ENCODE measurements at regions not wholly inside any gene's neighbourhood (a gene's known extent, or its start where the extent isn't known, plus 50 kb on each side); places are given as distances from the start of the nearest gene placed in this dataset.

- DNase-seq (ENCODE audit: extremely low read depth, low read depth): no peak
These were observed 711.1 kb upstream of the EPHA7 start for GRCh38 chr6:94130478-94130877.

- no peak for DNase-seq (ENCODE audit: extremely low read depth, low read depth)
These were observed 710.6 kb upstream of the EPHA7 start for GRCh38 chr6:94129926-94130325.

- no peak for DNase-seq (ENCODE audit: extremely low read depth, low read depth)
These were observed 708.4 kb upstream of the EPHA7 start for GRCh38 chr6:94127716-94128115.

- no peak for DNase-seq (ENCODE audit: extremely low read depth, low read depth)
These were observed 705.0 kb upstream of the EPHA7 start for GRCh38 chr6:94124333-94124732.

DNA sequence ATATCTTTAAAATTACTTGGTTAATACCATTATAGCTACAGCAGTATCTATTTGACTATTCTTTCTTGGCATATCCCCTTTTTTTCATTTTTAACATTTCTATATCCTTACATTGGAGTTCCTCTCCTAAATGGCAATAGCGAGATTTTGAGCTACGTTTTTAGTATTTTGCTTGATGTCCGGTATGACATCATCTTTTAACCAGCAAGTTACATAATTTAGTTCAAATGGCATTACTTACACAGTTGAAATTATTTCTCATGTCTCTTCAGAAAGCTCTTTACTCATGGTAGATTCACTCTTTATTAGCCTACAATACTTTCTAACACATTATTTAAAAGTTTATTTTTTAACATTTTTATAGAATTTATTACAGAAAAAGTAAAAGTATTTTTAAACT lies 701.7 kb upstream of the EPHA7 start:
- DNase-seq (ENCODE audit: extremely low read depth, low read depth): no peak

GRCh38 chr6:94099072-94099471 lies 679.7 kb upstream of the EPHA7 start:
- DNase-seq (ENCODE audit: extremely low read depth, low read depth): no peak

GRCh38 chr6:94095961-94096360 lies 676.6 kb upstream of the EPHA7 start:
- no peak for DNase-seq (ENCODE audit: extremely low read depth, low read depth)

GRCh38 chr6:94089941-94090340 lies 670.6 kb upstream of the EPHA7 start:
- no peak for DNase-seq (ENCODE audit: extremely low read depth, low read depth)

- no peak for DNase-seq (ENCODE audit: extremely low read depth, low read depth)
These were observed 669.5 kb upstream of the EPHA7 start for GRCh38 chr6:94088870-94089269.

- DNase-seq (ENCODE audit: extremely low read depth, low read depth): no peak
These were observed 655.4 kb upstream of the EPHA7 start for GRCh38 chr6:94074764-94075163.

GRCh38 chr6:94071835-94072234 lies 652.5 kb upstream of the EPHA7 start:
- DNase-seq (ENCODE audit: extremely low read depth, low read depth): no peak

- no peak for DNase-seq (ENCODE audit: extremely low read depth, low read depth)
These were observed 646.5 kb upstream of the EPHA7 start for GRCh38 chr6:94065707-94066337.

DNA sequence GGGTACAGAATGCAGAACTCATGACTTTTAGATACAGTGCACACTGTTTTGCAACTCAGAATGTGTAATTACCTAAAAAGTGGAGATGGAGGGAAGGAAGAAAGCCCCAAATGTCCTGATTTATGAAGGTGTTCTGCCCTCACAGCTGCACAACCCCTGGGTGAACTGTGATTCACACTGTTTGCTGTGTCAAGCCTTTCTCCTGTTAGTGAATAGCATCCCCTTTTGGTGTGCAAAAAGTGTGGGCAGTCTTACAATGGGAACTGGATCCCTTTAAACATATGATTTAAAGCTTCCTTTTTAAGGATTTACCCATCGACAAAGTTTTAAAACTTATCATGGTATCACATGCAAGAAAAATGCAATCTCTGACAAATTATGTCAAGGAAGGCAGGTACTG lies 633.4 kb upstream of the EPHA7 start:
- no peak for DNase-seq (ENCODE audit: extremely low read depth, low read depth)

DNA sequence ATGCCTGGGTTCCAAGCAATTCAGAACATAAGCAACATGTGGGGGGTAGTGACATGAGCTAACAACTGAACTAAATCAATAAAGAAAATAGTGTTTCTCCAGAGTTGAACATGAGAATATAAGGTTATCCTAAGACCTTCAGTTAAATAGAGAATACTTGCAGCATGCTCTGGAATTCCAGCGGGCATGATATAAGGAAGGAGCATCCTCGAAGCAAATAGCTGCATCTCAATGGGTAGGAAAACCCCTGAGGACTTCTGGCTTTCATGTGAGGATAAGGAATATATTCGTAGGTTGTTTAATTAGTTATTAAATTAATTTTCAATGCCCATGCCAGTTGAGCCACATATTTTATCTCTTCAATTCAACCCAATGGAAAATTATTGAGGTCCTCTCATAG lies 631.2 kb upstream of the EPHA7 start:
- no peak for DNase-seq (ENCODE audit: extremely low read depth, low read depth)

GRCh38 chr6:94049001-94049400 lies 629.6 kb upstream of the EPHA7 start:
- DNase-seq (ENCODE audit: extremely low read depth, low read depth): no peak

GRCh38 chr6:94045099-94045829 lies 625.9 kb upstream of the EPHA7 start:
- no peak for DNase-seq (ENCODE audit: extremely low read depth, low read depth)

DNA sequence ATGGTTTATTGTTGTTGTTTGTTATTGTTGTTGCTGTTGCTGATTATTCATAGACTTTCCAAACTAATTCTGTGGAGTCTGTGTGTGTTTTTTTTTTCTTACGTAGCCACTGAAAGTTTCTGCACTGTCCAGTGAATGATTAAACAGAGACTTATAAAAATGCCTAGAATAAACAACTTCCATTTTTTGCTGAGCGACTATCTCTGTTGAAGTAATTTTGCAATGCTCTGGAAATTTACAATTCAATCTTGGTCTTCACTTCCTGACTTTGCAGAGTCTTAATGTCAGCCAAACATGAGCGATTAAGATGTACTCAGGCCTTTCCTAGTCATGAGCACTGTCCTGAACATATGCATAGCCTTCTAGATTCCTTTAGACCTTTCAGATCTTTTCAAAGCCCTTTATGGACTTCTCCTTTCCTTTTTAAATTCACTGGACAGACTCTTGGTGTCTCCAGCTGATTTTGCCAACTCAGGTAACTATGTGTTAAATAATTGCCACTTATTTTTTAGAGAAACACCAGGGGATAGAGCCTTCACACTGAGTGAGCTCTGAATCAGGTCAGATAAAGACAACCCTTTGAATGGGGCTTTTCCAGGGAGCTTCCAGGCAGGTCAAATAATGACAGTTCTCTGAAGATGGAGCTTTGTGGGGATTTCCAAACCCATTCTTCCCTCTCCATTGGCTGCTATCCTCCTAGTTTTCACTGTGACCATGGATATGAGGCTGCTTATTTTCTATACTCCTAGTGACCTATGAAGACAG lies 622.8 kb upstream of the EPHA7 start:
- DNase-seq (ENCODE audit: extremely low read depth, low read depth): no peak

DNA sequence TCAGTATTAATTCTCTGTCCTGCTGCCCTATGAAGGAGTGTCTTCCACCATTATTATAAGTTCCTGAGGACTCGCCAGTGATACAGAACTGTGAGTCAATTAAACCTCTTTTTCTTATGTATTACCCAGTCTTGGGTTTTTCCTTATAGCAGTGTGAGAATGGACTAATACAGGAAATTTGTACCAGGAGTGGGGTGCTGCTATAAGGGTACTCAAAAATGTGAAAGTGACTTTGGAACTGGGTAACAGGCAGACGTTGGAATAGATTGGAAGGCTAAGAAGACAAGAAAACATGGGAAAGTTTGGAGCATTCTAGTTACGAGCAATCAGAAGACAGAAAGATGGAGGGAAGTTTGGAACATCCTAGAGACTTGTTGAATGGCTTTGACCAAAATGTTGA lies 616.7 kb upstream of the EPHA7 start:
- no peak for DNase-seq (ENCODE audit: extremely low read depth, low read depth)

DNA sequence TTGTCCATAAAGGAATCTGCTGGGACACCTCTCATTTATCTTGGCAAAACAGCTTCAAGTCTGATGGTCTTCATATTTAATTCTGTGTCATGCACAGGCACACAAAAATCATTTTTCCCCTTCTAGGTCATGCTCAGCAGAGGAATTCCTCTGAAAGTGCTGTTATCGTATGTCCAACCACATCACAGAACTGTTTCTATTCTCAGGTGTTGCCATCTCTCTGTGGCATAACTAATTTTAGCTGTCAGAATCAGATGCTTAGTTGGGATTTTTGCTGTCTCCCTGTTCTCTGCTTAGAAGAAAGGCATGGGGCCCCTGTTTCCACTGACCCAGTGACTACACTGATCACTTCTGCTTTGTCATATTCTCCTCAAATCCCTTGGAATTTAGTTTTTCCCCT lies 608.0 kb upstream of the EPHA7 start:
- DNase-seq (ENCODE audit: extremely low read depth, low read depth): no peak

DNA sequence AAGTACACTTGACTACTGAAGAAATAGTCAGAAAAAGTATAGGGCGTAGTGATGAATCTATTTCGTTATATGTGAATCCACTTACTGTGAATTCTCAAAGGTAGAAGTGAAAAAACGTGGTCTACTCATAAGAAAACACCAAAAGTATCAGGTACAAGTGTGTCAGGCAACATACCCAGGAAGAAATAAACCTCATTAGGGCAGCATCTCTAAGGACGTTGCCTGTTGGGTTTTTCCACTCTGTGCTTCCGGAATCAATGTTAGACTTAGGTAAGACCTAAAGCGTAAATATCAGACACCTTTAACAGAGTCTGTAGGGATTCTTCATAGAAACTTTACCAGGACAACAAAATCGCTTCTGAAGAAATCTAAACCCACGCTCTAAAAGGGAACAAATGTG lies 607.2 kb upstream of the EPHA7 start:
- DNase-seq (ENCODE audit: extremely low read depth, low read depth): no peak

DNA sequence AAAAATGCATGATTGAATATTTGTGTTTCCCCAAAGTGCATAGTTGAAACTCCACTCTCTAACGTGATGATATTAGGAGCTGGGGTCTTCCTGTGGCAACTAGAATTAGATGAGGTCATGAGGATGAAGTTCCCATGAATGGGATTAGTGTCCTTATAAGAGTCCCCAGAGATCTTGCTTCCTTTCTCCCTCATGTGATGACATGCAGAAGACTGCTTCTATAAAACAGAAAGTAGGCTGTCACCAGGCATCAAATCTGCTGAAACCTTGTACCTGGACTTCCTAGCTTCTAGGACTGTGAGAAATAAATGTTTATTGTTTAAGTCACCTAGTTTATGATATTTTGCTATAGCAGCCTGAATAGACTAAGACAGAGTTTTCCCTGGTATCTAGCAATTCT lies 586.5 kb upstream of the EPHA7 start:
- no peak for DNase-seq (ENCODE audit: extremely low read depth, low read depth)

DNA sequence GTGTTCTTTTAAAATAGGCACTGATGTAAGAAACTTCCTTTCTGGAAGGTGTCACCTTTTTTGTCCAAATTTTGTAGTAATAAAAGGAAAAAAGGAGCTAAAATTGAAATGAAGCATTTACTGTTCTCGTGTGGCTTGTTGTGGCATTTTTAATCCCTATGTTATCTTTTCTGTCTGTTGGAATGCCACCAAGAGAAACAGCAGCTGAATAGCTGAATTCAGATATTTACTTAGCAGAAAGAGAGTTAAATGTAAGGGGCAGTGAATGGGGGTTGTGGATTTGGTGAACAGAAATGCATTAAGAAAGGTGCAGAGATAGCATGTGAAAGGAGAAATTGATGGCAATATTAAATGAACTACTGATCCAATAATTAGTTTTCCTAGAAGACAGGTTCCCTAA lies 573.6 kb upstream of the EPHA7 start:
- no peak for DNase-seq (ENCODE audit: extremely low read depth, low read depth)

All from NCI-H460 (cell line).